Stromal cell of bone marrow (primary cell): ENCODE measurements at regions not wholly inside any gene's neighbourhood (a gene's known extent, or its start where the extent isn't known, plus 50 kb on each side); places are given as distances from the start of the nearest gene placed in this dataset.

Experiments
- DNase-seq: peaks from one replicate; pipeline ENCODE4 v3.0.0-alpha.2; 2012; ENCODE audit warnings: low read depth

GRCh38 chr22:49302150-49302460, 525.6 kb downstream of the BRD1 start:
- no peak for DNase-seq

- no peak for DNase-seq
Measured at GRCh38 chr22:49301398-49302149, 526.1 kb downstream of the BRD1 start.

GRCh38 chr22:49300951-49301397, 526.7 kb downstream of the BRD1 start:
- no peak for DNase-seq

GRCh38 chr22:49300241-49300640, 527.4 kb downstream of the BRD1 start:
- no peak for DNase-seq

- no peak for DNase-seq
Measured at GRCh38 chr22:49299821-49300231, 527.8 kb downstream of the BRD1 start.

- DNase-seq = no peak
Measured at GRCh38 chr22:49298834-49299750, 528.6 kb downstream of the BRD1 start.

- no peak for DNase-seq
Measured at GRCh38 chr22:49297871-49298721, 529.6 kb downstream of the BRD1 start.

GRCh38 chr22:49297286-49297870, 530.3 kb downstream of the BRD1 start:
- DNase-seq = no peak

- DNase-seq = no peak
Measured at GRCh38 chr22:49296561-49296960, 531.1 kb downstream of the BRD1 start.

GRCh38 chr22:49295851-49296560, 531.7 kb downstream of the BRD1 start:
- no peak for DNase-seq

- no peak for DNase-seq
Measured at GRCh38 chr22:49295465-49295743, 532.3 kb downstream of the BRD1 start.

- no peak for DNase-seq
Measured at GRCh38 chr22:49294656-49295464, 532.8 kb downstream of the BRD1 start.

- DNase-seq = no peak
Measured at GRCh38 chr22:49292909-49293308, 534.8 kb downstream of the BRD1 start.

GRCh38 chr22:49291781-49292180, 535.9 kb downstream of the BRD1 start:
- DNase-seq = no peak

- no peak for DNase-seq
Measured at GRCh38 chr22:49291169-49291568, 536.5 kb downstream of the BRD1 start.

GRCh38 chr22:49290711-49291110, 537.0 kb downstream of the BRD1 start:
- DNase-seq = no peak

GRCh38 chr22:49289822-49290679, 537.6 kb downstream of the BRD1 start:
- DNase-seq = no peak

GRCh38 chr22:49286181-49286760, 541.4 kb downstream of the BRD1 start:
- DNase-seq = no peak

GRCh38 chr22:49284931-49285330, 542.7 kb downstream of the BRD1 start:
- DNase-seq = no peak
